GM13977 (cell line): ENCODE measurements at regions not wholly inside any gene's neighbourhood (a gene's known extent, or its start where the extent isn't known, plus 50 kb on each side); places are given as distances from the start of the nearest gene placed in this dataset.

Source experiments
- DNase-seq: peaks from one replicate; pipeline ENCODE4 v3.0.0; 2012; ENCODE audit warnings: low spot score
- CTCF ChIP-seq: IDR thresholded peaks from 2 replicates; pipeline ENCODE4 v1.5.1; 2012; ENCODE audit warnings: mild to moderate bottlenecking, control low read depth; ENCODE audit not compliant: insufficient read depth; ENCODE audit errors: extremely low read depth, missing control alignments
- in situ Hi-C: fragments of 300-500 bp; cut with MboI; formaldehyde crosslinking; loops from one replicate; pipeline ENCODE4 v1.12.0; 2022; ENCODE audit warnings: low sequenced_read_pairs, low pct_unique_long_range_greater_than_20kb, mixed read lengths, inconsistent platforms; ENCODE audit not compliant: unreplicated experiment

GRCh38 chr9:38257626-38258215, 134.8 kb upstream of the ALDH1B1 start:
- in situ Hi-C loops = no loop called here
- no peak for DNase-seq
- no peak for TF ChIP-seq CTCF

- no peak for DNase-seq
- in situ Hi-C loops = no loop called here
- TF ChIP-seq CTCF = no peak
Measured at GRCh38 chr9:38256461-38256860, 136.0 kb upstream of the ALDH1B1 start.

GRCh38 chr9:38255599-38255998, 136.9 kb upstream of the ALDH1B1 start:
- in situ Hi-C loops = no loop called here
- no peak for TF ChIP-seq CTCF
- DNase-seq = no peak

GRCh38 chr9:38254756-38255155, 137.7 kb upstream of the ALDH1B1 start:
- in situ Hi-C loops = no loop called here

GRCh38 chr9:38254151-38254550, 138.4 kb upstream of the ALDH1B1 start:
- in situ Hi-C loops = no loop called here
- no peak for TF ChIP-seq CTCF

More at GRCh38 chr9:38254756-38255155, 137.7 kb upstream of the ALDH1B1 start:
- DNase-seq = no peak
- TF ChIP-seq CTCF = no peak

GRCh38 chr9:38253200-38253599, 139.3 kb upstream of the ALDH1B1 start:
- TF ChIP-seq CTCF = no peak
- in situ Hi-C loops = no loop called here
- no peak for DNase-seq

More at GRCh38 chr9:38254151-38254550, 138.4 kb upstream of the ALDH1B1 start:
- no peak for DNase-seq
